IMR-90 (cell line): ENCODE measurements at regions not wholly inside any gene's neighbourhood (a gene's known extent, or its start where the extent isn't known, plus 50 kb on each side); places are given as distances from the start of the nearest gene placed in this dataset.

Experiments
- MAZ ChIP-seq: IDR thresholded peaks from 2 replicates; pipeline ENCODE4 v1.6.1; 2012; ENCODE audit warnings: low read depth, mild to moderate bottlenecking, low read length, improper control_type of control experiment, moderate library complexity, borderline replicate concordance
- SMC3 ChIP-seq: fragments of 150-350 bp; IDR thresholded peaks from 2 replicates; pipeline ENCODE4 v1.6.1; 2016; ENCODE audit warnings: low read depth, mild to moderate bottlenecking, antibody characterized with exemption, low read length, moderate library complexity

GRCh38 chr15:23823508-23823907, 136.4 kb upstream of the NDN start:
- TF ChIP-seq MAZ, result no peak
- TF ChIP-seq SMC3, result no peak
